GM18502 (cell line): ENCODE measurements at regions not wholly inside any gene's neighbourhood (a gene's known extent, or its start where the extent isn't known, plus 50 kb on each side); places are given as distances from the start of the nearest gene placed in this dataset.

Experiments
- ATAC-seq: cut with Tn5 transposase; IDR thresholded peaks from one replicate; pipeline ENCODE4 v1.9.1; 2021; ENCODE audit warnings: mild to moderate bottlenecking; ENCODE audit not compliant: unreplicated experiment, poor library complexity

GRCh38 chr2:144165599-144166250, 354.2 kb downstream of the ZEB2 start:
- ATAC-seq, result no peak

GRCh38 chr2:144163592-144163991, 356.3 kb downstream of the ZEB2 start:
- no peak for ATAC-seq

- peak; percentile 80 for ATAC-seq
These were observed 357.3 kb downstream of the ZEB2 start for GRCh38 chr2:144162652-144163051.

GRCh38 chr2:144161061-144161460, 358.9 kb downstream of the ZEB2 start:
- ATAC-seq, result no peak

GRCh38 chr2:144159240-144159639, 360.7 kb downstream of the ZEB2 start:
- ATAC-seq, result no peak

GRCh38 chr2:144158096-144158495, 361.8 kb downstream of the ZEB2 start:
- no peak for ATAC-seq

GRCh38 chr2:144156736-144157640, 362.9 kb downstream of the ZEB2 start:
- ATAC-seq, result no peak

GRCh38 chr2:144154205-144154604, 365.7 kb downstream of the ZEB2 start:
- ATAC-seq, result no peak

- ATAC-seq, result no peak
These were observed 367.1 kb downstream of the ZEB2 start for GRCh38 chr2:144152817-144153271.

- no peak for ATAC-seq
These were observed 368.1 kb downstream of the ZEB2 start for GRCh38 chr2:144151851-144152250.

GRCh38 chr2:144151405-144151804, 368.5 kb downstream of the ZEB2 start:
- no peak for ATAC-seq

GRCh38 chr2:144147356-144147755, 372.6 kb downstream of the ZEB2 start:
- no peak for ATAC-seq

GRCh38 chr2:144146876-144147275, 373.0 kb downstream of the ZEB2 start:
- ATAC-seq, result no peak

GRCh38 chr2:144146076-144146475, 373.8 kb downstream of the ZEB2 start:
- ATAC-seq, result no peak

- no peak for ATAC-seq
These were observed 376.4 kb downstream of the ZEB2 start for GRCh38 chr2:144143294-144144151.

GRCh38 chr2:144140891-144141290, 379.0 kb downstream of the ZEB2 start:
- no peak for ATAC-seq

GRCh38 chr2:144137705-144138428, 382.1 kb downstream of the ZEB2 start:
- ATAC-seq, result no peak

GRCh38 chr2:144137272-144137671, 382.6 kb downstream of the ZEB2 start:
- ATAC-seq, result no peak

- ATAC-seq, result no peak
These were observed 383.5 kb downstream of the ZEB2 start for GRCh38 chr2:144136297-144137010.
